Hematopoietic multipotent progenitor cell treated with erythropoietin and hydrocortisone succinate and interleukin-3 and kit ligand, for 4 days (in vitro differentiated cells): ENCODE measurements at regions not wholly inside any gene's neighbourhood (a gene's known extent, or its start where the extent isn't known, plus 50 kb on each side); places are given as distances from the start of the nearest gene placed in this dataset.
"Not testable (repeated sequence)": the region's sequence is repeated elsewhere in the genome, so short reads cannot be mapped to it uniquely, and the experiment has no call there.

Experiments
- DNase-seq: peaks from one replicate; pipeline ENCODE4 v3.0.0-alpha.2; 2015

GRCh38 chr13:90445179-90445578 lies 902.3 kb upstream of the MIR17HG start:
- no peak for DNase-seq

- DNase-seq: no peak
Measured at GRCh38 chr13:90447034-90447733, 900.3 kb upstream of the MIR17HG start.

GRCh38 chr13:90447734-90448101 lies 899.8 kb upstream of the MIR17HG start:
- DNase-seq: no peak

- no peak for DNase-seq
Measured at GRCh38 chr13:90448466-90449037, 898.9 kb upstream of the MIR17HG start.

- no peak for DNase-seq
Measured at GRCh38 chr13:90453342-90453741, 894.1 kb upstream of the MIR17HG start.

- DNase-seq: no peak
Measured at GRCh38 chr13:90454002-90454636, 893.4 kb upstream of the MIR17HG start.

GRCh38 chr13:90455067-90455466 lies 892.4 kb upstream of the MIR17HG start:
- no peak for DNase-seq

- DNase-seq: peak; percentile 1
Measured at GRCh38 chr13:90455823-90456222, 891.7 kb upstream of the MIR17HG start.

- no peak for DNase-seq
Measured at GRCh38 chr13:90461398-90461797, 886.1 kb upstream of the MIR17HG start.

- DNase-seq: no peak
Measured at GRCh38 chr13:90477216-90477615, 870.3 kb upstream of the MIR17HG start.

GRCh38 chr13:90483906-90484305 lies 863.6 kb upstream of the MIR17HG start:
- no peak for DNase-seq

- DNase-seq: no peak
Measured at GRCh38 chr13:90485436-90485835, 862.1 kb upstream of the MIR17HG start.

- DNase-seq: no peak
Measured at GRCh38 chr13:90492872-90493271, 854.6 kb upstream of the MIR17HG start.

GRCh38 chr13:90493667-90494066 lies 853.8 kb upstream of the MIR17HG start:
- no peak for DNase-seq

- DNase-seq: not testable (repeated sequence)
Measured at GRCh38 chr13:90494849-90495248, 852.6 kb upstream of the MIR17HG start.

GRCh38 chr13:90498096-90498495 lies 849.4 kb upstream of the MIR17HG start:
- DNase-seq: no peak

GRCh38 chr13:90498816-90499215 lies 848.7 kb upstream of the MIR17HG start:
- DNase-seq: no peak

- peak; percentile 1 for DNase-seq
Measured at GRCh38 chr13:90500569-90500968, 846.9 kb upstream of the MIR17HG start.

GRCh38 chr13:90502153-90502552 lies 845.3 kb upstream of the MIR17HG start:
- DNase-seq: no peak

- DNase-seq: no peak
Measured at GRCh38 chr13:90502762-90503161, 844.7 kb upstream of the MIR17HG start.

GRCh38 chr13:90510319-90510718 lies 837.2 kb upstream of the MIR17HG start:
- DNase-seq: no peak

GRCh38 chr13:90511903-90512302 lies 835.6 kb upstream of the MIR17HG start:
- DNase-seq: no peak

- not testable (repeated sequence) for DNase-seq
Measured at GRCh38 chr13:90514712-90515111, 832.8 kb upstream of the MIR17HG start.

GRCh38 chr13:90518417-90518816 lies 829.1 kb upstream of the MIR17HG start:
- no peak for DNase-seq
